NB4 (cell line): ENCODE measurements at regions not wholly inside any gene's neighbourhood (a gene's known extent, or its start where the extent isn't known, plus 50 kb on each side); places are given as distances from the start of the nearest gene placed in this dataset.

Experiments used
- CTCF ChIP-seq: IDR thresholded peaks from one replicate; pipeline ENCODE4 v1.5.1; 2012; ENCODE audit warnings: low read depth, low read length
- MAX ChIP-seq: IDR thresholded peaks from 2 replicates; pipeline ENCODE4 v1.6.1; 2011; ENCODE audit warnings: low read depth, low read length
- MYC ChIP-seq: IDR thresholded peaks from 2 replicates; pipeline ENCODE4 v1.6.1; 2011; ENCODE audit warnings: low read depth, low read length
- POLR2A ChIP-seq: IDR thresholded peaks from 2 replicates; pipeline ENCODE4 v1.6.1; 2011; ENCODE audit warnings: mild to moderate bottlenecking; ENCODE audit not compliant: insufficient read length; ENCODE audit errors: extremely low read depth

- TF ChIP-seq POLR2A (no peak), CTCF (no peak), MAX (no peak), MYC (no peak)
These were observed 891.1 kb downstream of the USP25 start for GRCh38 chr21:16620786-16621320.
